Panc1 (cell line): ENCODE measurements at regions not wholly inside any gene's neighbourhood (a gene's known extent, or its start where the extent isn't known, plus 50 kb on each side); places are given as distances from the start of the nearest gene placed in this dataset.

Source experiments
- CTCF ChIP-seq: fragments of 450-650 bp; IDR thresholded peaks from 2 replicates; pipeline ENCODE4 v1.5.1; 2017; ENCODE audit warnings: mild to moderate bottlenecking
- POLR2AphosphoS5 ChIP-seq: IDR thresholded peaks from 2 replicates; pipeline ENCODE4 v1.6.1; 2012; ENCODE audit warnings: mild to moderate bottlenecking, low read depth, low read length, moderate library complexity

GRCh38 chr1:98472878-98473277 is 188.6 kb upstream of the SNX7 start:
- TF ChIP-seq CTCF (no peak), POLR2AphosphoS5 (no peak)
